ENCODE measurements at regions not wholly inside any gene's neighbourhood (a gene's known extent, or its start where the extent isn't known, plus 50 kb on each side); places are given as distances from the start of the nearest gene placed in this dataset.
"Not testable (repeated sequence)": the region's sequence is repeated elsewhere in the genome, so short reads cannot be mapped to it uniquely, and the experiment has no call there.

DNA sequence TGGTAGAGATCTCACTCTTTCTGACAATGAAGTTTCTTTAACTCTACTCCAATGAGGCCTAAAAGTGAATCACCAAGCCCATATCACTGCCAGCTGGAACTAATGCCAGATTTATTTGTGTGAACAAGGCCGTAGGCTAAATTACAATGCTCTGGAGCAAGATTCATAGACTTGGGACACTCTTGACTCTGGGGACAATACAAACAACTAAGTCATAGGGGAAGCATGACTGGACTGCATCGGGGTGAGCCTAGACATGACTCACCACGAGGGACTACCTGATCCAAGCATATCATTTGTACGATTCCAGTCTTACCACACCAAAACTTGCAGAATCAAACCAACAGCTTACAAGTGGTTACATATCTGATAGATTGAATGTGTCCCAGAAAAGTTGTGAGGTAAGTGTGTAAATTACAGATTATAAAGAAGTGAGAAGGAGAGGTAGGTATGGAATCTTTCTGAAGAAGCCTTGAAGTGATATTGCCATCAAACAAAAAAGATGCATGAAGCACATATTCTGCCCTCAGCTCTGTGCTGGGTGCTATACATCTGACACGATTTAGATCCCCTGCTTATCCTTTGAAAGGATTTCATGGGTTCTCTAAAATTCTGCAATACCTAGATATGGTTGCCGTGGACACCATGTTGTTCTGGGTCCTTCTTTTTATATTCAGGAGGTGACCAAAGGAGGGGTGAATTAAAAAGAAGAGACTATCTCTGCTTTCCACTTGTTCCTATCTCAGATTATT lies 199.3 kb upstream of the PDE4D start:
- no peak for ATAC-seq
- intact Hi-C loops (cut with DNase I), result no loop called here
- DNase-seq (ENCODE audit: missing footprints), result no peak

DNA sequence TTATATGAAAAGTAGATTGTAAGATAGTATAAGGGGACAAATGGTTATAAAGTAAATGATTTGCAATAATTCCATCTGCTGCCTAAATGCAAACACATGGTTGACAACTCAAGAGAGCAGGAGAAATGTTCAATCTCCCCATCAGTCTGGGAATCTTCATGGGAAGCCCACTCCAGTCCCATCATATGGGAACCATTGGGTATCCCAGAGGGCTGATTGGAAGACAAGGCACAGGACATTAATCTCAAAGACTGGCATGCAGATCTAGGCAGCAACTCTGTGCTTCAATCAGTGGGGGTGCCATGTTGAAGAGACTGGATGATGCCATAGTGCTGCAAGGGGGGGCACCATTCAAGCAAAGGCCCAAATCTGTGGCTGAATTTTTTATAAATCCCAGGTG lies 193.1 kb upstream of the PDE4D start:
- DNase-seq (ENCODE audit: missing footprints) (no peak), ATAC-seq (no peak)
- intact Hi-C loops (cut with DNase I), result no loop called here

DNA sequence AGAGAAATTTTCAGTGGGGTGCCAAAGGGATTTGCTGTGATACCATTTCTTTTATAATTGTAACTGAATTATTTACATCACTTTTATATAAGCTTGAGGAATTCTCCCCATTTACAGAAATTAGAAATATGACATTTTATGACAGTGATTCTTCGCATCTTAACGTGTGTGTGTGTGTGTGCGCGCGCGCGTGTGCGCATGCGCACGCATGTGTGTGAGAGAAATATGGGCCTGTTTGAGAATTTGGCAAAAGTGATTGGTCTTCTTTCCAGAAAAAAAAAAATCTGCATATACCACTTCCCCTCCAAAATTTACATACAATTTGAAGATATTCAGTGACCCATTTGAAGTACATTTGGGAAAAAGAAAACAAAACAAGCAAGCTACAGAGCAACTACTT lies 190.7 kb upstream of the PDE4D start:
- intact Hi-C loops (cut with DNase I), result no loop called here
- DNase-seq (ENCODE audit: missing footprints), result no peak
- no peak for ATAC-seq

DNA sequence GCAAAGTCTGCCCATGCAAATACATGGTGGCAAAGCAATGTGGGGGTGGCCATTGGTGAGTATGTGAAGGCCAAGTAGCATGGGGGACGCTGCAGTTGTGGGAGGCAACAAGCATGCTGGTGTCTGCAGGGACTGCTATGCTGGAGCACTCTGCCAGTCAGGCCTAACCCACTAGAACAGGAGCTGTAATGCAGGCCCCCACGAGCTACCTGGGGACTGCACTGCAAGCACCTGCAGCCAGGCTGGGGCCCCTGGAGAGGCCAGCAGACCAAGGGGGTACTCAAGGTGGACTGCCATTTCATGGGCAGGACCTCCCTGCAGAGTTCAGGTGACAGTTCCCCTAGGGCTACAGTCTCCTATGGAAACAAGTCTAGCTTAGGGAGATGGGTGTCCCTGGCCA lies 183.8 kb upstream of the PDE4D start:
- DNase-seq (ENCODE audit: missing footprints), result no peak
- ATAC-seq, result no peak
- intact Hi-C loops (cut with DNase I), result no loop called here

- DNase-seq (ENCODE audit: missing footprints), result no peak
- intact Hi-C loops (cut with DNase I), result no loop called here
- ATAC-seq, result no peak
Observed at GRCh38 chr5:60076746-60077145, 183.2 kb upstream of the PDE4D start.

- DNase-seq (ENCODE audit: missing footprints) (no peak), ATAC-seq (no peak)
- intact Hi-C loops (cut with DNase I), result no loop called here
Observed at GRCh38 chr5:60066502-60066901, 173.0 kb upstream of the PDE4D start.

DNA sequence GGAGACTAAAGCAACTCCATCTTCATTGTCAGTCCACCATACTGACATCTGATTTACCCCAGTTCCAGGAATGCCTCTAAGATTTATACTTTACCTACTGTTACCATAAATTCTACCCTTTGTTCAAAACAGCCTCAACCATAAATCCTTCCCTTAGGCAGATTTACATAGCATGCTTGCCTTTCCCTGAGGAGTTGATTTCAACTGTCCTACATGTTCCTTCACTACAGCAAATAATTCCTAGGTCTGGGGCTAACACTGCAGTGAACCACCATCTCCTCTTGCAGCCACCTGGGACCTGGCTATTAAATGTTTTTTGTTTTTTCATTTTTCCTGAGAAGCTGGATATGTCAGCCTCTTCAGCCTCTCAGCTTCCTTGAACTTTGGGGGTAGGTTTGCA lies 166.9 kb upstream of the PDE4D start:
- ATAC-seq (no peak), DNase-seq (ENCODE audit: missing footprints) (no peak)
- intact Hi-C loops (cut with DNase I), result no loop called here

DNA sequence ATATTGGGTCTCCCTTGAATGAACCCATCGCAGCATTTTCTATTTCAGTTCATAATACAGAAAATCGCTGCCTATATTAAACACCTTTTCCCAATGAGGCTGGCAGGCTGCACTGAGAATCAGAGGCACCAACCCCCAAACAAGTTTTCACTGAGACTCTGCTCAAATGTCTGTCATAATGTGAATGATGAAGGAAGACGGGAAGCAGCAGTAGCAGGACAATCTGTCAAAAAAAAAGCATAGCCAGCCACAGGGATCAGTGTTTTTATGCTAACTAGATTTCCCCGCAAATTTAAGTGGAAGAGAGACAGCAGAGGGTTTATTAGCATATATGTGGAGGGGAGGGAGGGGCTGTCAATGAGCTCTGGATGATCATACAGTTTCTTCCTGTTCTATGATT lies 162.7 kb upstream of the PDE4D start:
- ATAC-seq (no peak), DNase-seq (ENCODE audit: missing footprints) (no peak)
- intact Hi-C loops (cut with DNase I), result no loop called here

DNA sequence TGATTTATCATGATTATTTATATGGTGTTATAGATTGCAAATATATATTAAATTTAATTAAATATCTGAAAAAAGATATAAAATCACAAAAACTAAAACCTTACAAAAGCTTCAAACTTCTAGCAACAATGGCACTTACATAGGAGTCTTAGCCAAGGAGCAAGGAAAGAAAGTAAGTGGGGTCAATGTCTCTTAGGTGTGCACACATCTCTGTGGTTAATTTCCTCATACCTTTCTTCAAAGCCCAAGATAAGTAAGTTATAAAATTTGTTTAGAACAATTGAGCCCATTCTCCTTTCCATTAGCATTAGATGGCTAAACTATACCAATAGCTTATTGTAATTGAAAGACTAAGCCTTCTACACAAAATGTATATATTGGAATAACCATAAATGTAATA lies 161.6 kb upstream of the PDE4D start:
- ATAC-seq (no peak), DNase-seq (ENCODE audit: missing footprints) (no peak)
- intact Hi-C loops (cut with DNase I), result no loop called here

DNA sequence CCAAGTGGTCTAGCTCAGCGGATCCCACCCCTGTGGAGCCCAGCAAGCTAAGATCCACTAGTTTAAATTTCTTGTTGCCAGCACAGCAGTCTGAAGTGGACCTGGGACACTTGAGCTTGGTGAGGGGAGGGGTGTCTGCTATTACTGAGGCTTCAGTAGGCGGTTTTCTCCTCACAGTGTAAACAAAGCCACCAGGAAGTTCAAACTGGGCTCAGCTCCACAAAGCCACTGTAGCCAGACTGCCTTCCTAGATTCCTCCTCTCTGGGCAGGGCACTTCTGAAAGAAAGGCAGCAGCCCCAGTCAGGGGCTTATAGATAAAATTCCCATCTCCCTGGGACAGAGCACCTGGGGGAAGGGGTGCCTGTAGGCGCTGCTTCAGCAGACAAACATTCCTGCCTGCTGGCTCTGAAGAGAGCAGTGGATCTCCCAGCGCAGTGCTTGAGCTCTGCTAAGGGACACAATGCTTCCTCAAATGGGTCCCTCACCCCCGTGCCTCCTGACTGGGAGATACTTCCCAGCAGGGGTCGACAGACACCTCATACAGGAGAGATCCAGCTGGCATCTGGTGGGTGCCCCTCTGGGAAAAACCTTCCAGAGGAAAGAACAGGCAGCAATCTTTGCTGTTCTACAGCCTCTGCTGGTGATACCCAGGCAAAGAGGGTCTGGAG lies 148.6 kb upstream of the PDE4D start:
- DNase-seq (ENCODE audit: missing footprints), result peak; percentile 34
- intact Hi-C loops (cut with DNase I); ATAC-seq: not testable (repeated sequence)

GRCh38 chr5:60041508-60041907 lies 148.0 kb upstream of the PDE4D start:
- intact Hi-C loops (cut with DNase I); ATAC-seq; DNase-seq (ENCODE audit: missing footprints): not testable (repeated sequence)

GRCh38 chr5:60036192-60036938 lies 142.8 kb upstream of the PDE4D start:
- intact Hi-C loops (cut with DNase I), result no loop called here
- DNase-seq (ENCODE audit: missing footprints), result no peak

DNA sequence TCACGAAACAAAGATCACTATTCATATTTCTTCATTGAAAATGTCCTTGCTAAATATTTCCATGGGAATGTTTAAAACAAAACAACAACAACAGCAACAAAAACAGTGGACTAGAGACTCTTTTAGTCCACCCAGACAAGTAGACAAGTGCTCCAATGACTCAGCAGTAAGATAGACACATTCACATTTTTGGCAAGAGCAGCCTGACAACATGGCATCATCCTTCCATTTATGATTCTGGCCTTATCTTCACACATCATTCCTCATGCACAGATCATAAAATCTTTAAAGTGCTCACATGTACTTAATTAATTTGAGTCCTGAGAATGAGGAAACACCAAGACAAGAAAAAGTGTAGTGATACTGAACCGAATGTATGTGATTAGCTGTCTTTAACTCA lies 132.6 kb upstream of the PDE4D start:
- intact Hi-C loops (cut with DNase I), result no loop called here
- DNase-seq (ENCODE audit: missing footprints) (no peak), ATAC-seq (no peak)

More at GRCh38 chr5:60036192-60036938, 142.8 kb upstream of the PDE4D start:
- ATAC-seq, result no peak

- intact Hi-C loops (cut with DNase I), result no loop called here
- no peak for ATAC-seq
- DNase-seq (ENCODE audit: missing footprints), result no peak
Observed at GRCh38 chr5:60024104-60024503, 130.6 kb upstream of the PDE4D start.

GRCh38 chr5:60023255-60023654 lies 129.7 kb upstream of the PDE4D start:
- no peak for ATAC-seq
- no peak for DNase-seq (ENCODE audit: missing footprints)
- intact Hi-C loops (cut with DNase I), result no loop called here

- intact Hi-C loops (cut with DNase I), result no loop called here
- DNase-seq (ENCODE audit: missing footprints) (no peak), ATAC-seq (no peak)
Observed at GRCh38 chr5:60020457-60020856, 126.9 kb upstream of the PDE4D start.

GRCh38 chr5:60018960-60019359 lies 125.4 kb upstream of the PDE4D start:
- intact Hi-C loops (cut with DNase I); ATAC-seq; DNase-seq (ENCODE audit: missing footprints): not testable (repeated sequence)

DNA sequence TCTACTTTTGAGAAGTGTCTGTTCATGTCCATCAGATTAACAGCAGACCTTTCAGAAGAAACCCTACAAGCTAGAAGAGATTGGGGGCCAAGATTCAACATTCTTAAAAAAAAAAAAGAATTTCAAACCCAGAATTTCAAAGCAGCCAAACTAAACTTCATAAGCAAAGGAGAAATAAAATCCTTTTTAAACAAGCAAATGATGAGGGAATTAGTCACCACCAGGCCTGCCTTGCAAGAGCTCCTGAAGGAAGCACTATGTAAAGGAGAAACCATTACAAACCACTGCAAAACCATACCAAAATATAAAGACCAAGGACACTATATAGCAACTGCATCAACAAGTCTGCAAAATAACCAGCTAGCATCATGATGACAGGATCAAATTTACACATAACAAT lies 124.6 kb upstream of the PDE4D start:
- no peak for DNase-seq (ENCODE audit: missing footprints)
- intact Hi-C loops (cut with DNase I), result no loop called here
- ATAC-seq, result no peak

GRCh38 chr5:60014331-60014730 lies 120.8 kb upstream of the PDE4D start:
- no peak for DNase-seq (ENCODE audit: missing footprints)
- intact Hi-C loops (cut with DNase I), result no loop called here

GRCh38 chr5:60010853-60011252 lies 117.3 kb upstream of the PDE4D start:
- intact Hi-C loops (cut with DNase I), result no loop called here
- DNase-seq (ENCODE audit: missing footprints), result no peak
- ATAC-seq, result no peak

More at GRCh38 chr5:60014331-60014730, 120.8 kb upstream of the PDE4D start:
- no peak for ATAC-seq

Measured in Right ventricle myocardium inferior (tissue), 1 donor.